NCI-H69 (cell line): ENCODE measurements at regions not wholly inside any gene's neighbourhood (a gene's known extent, or its start where the extent isn't known, plus 50 kb on each side); places are given as distances from the start of the nearest gene placed in this dataset.

Experiments
- DNase-seq: peaks from one replicate; lab custom pipeline; 2025; lab: John Stamatoyannopoulos, UW

- DNase-seq = no peak
Measured at GRCh38 chr2:45068571-45069140, 59.4 kb upstream of the SIX2 start.

GRCh38 chr2:45067859-45068570 is 58.8 kb upstream of the SIX2 start:
- DNase-seq = peak; percentile 14
